ENCODE measurements at regions not wholly inside any gene's neighbourhood (a gene's known extent, or its start where the extent isn't known, plus 50 kb on each side); places are given as distances from the start of the nearest gene placed in this dataset.

DNA sequence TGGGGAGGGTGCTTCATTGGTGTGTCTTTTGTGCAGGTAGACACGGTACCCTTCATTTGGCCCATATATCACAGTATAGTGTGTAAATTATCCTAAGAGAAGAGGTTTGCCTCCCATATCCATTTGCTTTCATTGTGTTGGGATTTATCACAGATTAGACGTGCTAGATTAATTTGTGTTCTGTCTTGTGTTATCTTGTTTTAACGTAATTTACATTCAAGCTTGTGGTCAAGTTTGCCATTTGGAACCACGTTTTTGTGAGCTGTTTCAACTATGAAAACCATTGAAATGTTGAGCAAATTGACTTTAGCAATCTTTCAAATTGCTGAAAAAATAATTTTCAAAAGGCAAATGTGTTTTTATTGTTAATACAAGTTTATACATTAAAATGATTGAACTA lies 1826.5 kb downstream of the SLITRK5 start:
- TF ChIP-seq, protein P1, sequence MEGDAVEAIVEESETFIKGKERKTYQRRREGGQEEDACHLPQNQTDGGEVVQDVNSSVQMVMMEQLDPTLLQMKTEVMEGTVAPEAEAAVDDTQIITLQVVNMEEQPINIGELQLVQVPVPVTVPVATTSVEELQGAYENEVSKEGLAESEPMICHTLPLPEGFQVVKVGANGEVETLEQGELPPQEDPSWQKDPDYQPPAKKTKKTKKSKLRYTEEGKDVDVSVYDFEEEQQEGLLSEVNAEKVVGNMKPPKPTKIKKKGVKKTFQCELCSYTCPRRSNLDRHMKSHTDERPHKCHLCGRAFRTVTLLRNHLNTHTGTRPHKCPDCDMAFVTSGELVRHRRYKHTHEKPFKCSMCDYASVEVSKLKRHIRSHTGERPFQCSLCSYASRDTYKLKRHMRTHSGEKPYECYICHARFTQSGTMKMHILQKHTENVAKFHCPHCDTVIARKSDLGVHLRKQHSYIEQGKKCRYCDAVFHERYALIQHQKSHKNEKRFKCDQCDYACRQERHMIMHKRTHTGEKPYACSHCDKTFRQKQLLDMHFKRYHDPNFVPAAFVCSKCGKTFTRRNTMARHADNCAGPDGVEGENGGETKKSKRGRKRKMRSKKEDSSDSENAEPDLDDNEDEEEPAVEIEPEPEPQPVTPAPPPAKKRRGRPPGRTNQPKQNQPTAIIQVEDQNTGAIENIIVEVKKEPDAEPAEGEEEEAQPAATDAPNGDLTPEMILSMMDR (IDR thresholded peaks at IDR 0.05; ENCODE audit: low read depth, low read length, poor library complexity, severe bottlenecking), result no peak
- TF ChIP-seq EZH2phosphoT487 (IDR thresholded peaks at IDR 0.05; ENCODE audit: borderline replicate concordance, low read length), result no peak
